ENCODE measurements at regions not wholly inside any gene's neighbourhood (a gene's known extent, or its start where the extent isn't known, plus 50 kb on each side); places are given as distances from the start of the nearest gene placed in this dataset.

- H4K8ac ChIP-seq (ENCODE audit: low read depth in 2 of 2, low read length in 2 of 2), result no peak overlapping the region
- H3K9me1 ChIP-seq (ENCODE audit: insufficient read depth, low read length), result no peaks in the 10 kb centered on the region
- H2BK5ac ChIP-seq (ENCODE audit: low read depth, low read length, poor library complexity, severe bottlenecking), result no peak overlapping the region
- H3K27ac ChIP-seq (ENCODE audit: insufficient read depth, low read length), result no peak overlapping the region
- no peak overlapping the region for H4K5ac ChIP-seq (ENCODE audit: low read depth, low read length)
- H3K18ac ChIP-seq (ENCODE audit: low read depth, low read length), result no peak overlapping the region
- no peak overlapping the region for H3K4ac ChIP-seq (ENCODE audit: low read depth, low read length)
- in situ Hi-C loops (cut with MboI; ENCODE audit: low sequenced_read_pairs) (no loop called here), intact Hi-C loops (cut with micrococcal nuclease) (loop anchor here (1.0 kb wide), 1 partner anchor 34 kb away; no protein-coding TSS in a partner anchor), dilution Hi-C loops (cut with HindIII; ENCODE audit: low sequenced_read_pairs, unreplicated experiment) (no loop called here)
- no peaks in the 10 kb centered on the region for H3K79me1 ChIP-seq (ENCODE audit: low read depth in 1 of 2, low read length in 2 of 2)
- H3K9me3 ChIP-seq (ENCODE audit: control insufficient read depth, insufficient read depth, low read length), result no peaks in the 10 kb centered on the region
- ATAC-seq (ENCODE audit: low read depth), result no peak
- no peak overlapping the region for H3K56ac ChIP-seq (ENCODE audit: extremely low read depth, insufficient read depth, low read length)
- H2BK15ac ChIP-seq (ENCODE audit: low read depth, low read length), result no peak overlapping the region
- H3K14ac ChIP-seq (replicated peaks; ENCODE audit: low read depth, low read length), result no peak overlapping the region
- DNase-seq, result no peak
- H3K4me3 ChIP-seq (ENCODE audit: insufficient read depth, low read depth, low read length), result no peak overlapping the region
- H2AK5ac ChIP-seq (ENCODE audit: low read depth, low read length), result no peak overlapping the region
- ChIA-PET POLR2A (ENCODE audit: unreplicated experiment) (no interaction called here), CTCF (no interaction called here)
- H3K23ac ChIP-seq (ENCODE audit: low read depth, low read length), result no peak overlapping the region
- 8% methylated on average over 2 of the region's 5 CpGs; no CpG with 5 or more reads in 1 of the 2 experiments for WGBS, 2 experiments (ENCODE audit: extremely low coverage in 2 of 2, insufficient read length in 1 of 2)
- H2AK9ac ChIP-seq (replicated peaks; ENCODE audit: low read depth, low read length, poor library complexity), result no peak overlapping the region
- no peak overlapping the region for H3K9ac ChIP-seq (ENCODE audit: low read depth, low read length)
- no peak overlapping the region for H2AFZ ChIP-seq (replicated peaks; ENCODE audit: low read length, poor library complexity)
- H4K20me1 ChIP-seq (ENCODE audit: insufficient read depth, low read length), result no peaks in the 10 kb centered on the region
- H4K91ac ChIP-seq (ENCODE audit: insufficient read depth, low read depth, low read length), result no peak overlapping the region
- H2BK120ac ChIP-seq (ENCODE audit: low read depth, low read length), result no peak overlapping the region
- no peaks in the 10 kb centered on the region for H3K4me1 ChIP-seq (ENCODE audit: control insufficient read depth, insufficient read depth, low read length)
- TF ChIP-seq, protein P1, sequence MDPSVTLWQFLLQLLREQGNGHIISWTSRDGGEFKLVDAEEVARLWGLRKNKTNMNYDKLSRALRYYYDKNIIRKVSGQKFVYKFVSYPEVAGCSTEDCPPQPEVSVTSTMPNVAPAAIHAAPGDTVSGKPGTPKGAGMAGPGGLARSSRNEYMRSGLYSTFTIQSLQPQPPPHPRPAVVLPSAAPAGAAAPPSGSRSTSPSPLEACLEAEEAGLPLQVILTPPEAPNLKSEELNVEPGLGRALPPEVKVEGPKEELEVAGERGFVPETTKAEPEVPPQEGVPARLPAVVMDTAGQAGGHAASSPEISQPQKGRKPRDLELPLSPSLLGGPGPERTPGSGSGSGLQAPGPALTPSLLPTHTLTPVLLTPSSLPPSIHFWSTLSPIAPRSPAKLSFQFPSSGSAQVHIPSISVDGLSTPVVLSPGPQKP (IDR thresholded peaks at IDR 0.05; ENCODE audit: borderline replicate concordance, low read depth, low read length), result no peak
- TF ChIP-seq, protein P2, sequence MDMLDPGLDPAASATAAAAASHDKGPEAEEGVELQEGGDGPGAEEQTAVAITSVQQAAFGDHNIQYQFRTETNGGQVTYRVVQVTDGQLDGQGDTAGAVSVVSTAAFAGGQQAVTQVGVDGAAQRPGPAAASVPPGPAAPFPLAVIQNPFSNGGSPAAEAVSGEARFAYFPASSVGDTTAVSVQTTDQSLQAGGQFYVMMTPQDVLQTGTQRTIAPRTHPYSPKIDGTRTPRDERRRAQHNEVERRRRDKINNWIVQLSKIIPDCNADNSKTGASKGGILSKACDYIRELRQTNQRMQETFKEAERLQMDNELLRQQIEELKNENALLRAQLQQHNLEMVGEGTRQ (IDR thresholded peaks at IDR 0.05; ENCODE audit: low read depth, low read length), result no peak
- TF ChIP-seq RCOR1 (IDR thresholded peaks at IDR 0.05; ENCODE audit: insufficient replicate concordance, low read length) (no peak), MAFK (IDR thresholded peaks at IDR 0.05; ENCODE audit: low read depth, low read length) (no peak), RAD21 (IDR thresholded peaks at IDR 0.05; ENCODE audit: low read length) (no peak), RFX5 (IDR thresholded peaks at IDR 0.05; ENCODE audit: low read depth, low read length) (no peak), FOS (IDR thresholded peaks at IDR 0.05; ENCODE audit: low read depth, low read length) (no peak), MXI1 (IDR thresholded peaks at IDR 0.05; ENCODE audit: borderline replicate concordance, low read depth, low read length) (no peak), SMC3 (IDR thresholded peaks at IDR 0.05; ENCODE audit: low read depth, low read length) (no peak), BHLHE40 (IDR thresholded peaks at IDR 0.05; ENCODE audit: low read depth, low read length) (no peak), MAZ (IDR thresholded peaks at IDR 0.05; ENCODE audit: borderline replicate concordance, low read depth, low read length) (no peak), POLR2A (IDR thresholded peaks at IDR 0.05; ENCODE audit: low read depth, low read length) (no peak), NFE2L2 (IDR thresholded peaks at IDR 0.05; ENCODE audit: low read depth, low read length) (no peak), CEBPB (IDR thresholded peaks at IDR 0.05; ENCODE audit: low read depth, low read length) (no peak), CHD1 (IDR thresholded peaks at IDR 0.05; ENCODE audit: low read depth, low read length) (no peak)
- TF ChIP-seq, protein P3, sequence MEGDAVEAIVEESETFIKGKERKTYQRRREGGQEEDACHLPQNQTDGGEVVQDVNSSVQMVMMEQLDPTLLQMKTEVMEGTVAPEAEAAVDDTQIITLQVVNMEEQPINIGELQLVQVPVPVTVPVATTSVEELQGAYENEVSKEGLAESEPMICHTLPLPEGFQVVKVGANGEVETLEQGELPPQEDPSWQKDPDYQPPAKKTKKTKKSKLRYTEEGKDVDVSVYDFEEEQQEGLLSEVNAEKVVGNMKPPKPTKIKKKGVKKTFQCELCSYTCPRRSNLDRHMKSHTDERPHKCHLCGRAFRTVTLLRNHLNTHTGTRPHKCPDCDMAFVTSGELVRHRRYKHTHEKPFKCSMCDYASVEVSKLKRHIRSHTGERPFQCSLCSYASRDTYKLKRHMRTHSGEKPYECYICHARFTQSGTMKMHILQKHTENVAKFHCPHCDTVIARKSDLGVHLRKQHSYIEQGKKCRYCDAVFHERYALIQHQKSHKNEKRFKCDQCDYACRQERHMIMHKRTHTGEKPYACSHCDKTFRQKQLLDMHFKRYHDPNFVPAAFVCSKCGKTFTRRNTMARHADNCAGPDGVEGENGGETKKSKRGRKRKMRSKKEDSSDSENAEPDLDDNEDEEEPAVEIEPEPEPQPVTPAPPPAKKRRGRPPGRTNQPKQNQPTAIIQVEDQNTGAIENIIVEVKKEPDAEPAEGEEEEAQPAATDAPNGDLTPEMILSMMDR (conservative IDR thresholded peaks at IDR 0.05; ENCODE audit: low read depth, low read length), result no peak
- no peaks in the 10 kb centered on the region for H3K36me3 ChIP-seq (ENCODE audit: control insufficient read depth, insufficient read depth, low read length)
- no TSS peak for BruUV-seq (replicated peaks)
- no peak overlapping the region for H2BK20ac ChIP-seq (ENCODE audit: low read depth, low read length)
- H3K4me2 ChIP-seq (ENCODE audit: low read depth, low read length), result no peak overlapping the region
- no peaks in the 10 kb centered on the region for H3K27me3 ChIP-seq (ENCODE audit: control insufficient read depth, insufficient read depth, low read length)
These were observed 241.9 kb upstream of the MOCS1 start for GRCh38 chr6:40176152-40176551.

Data from IMR-90 (cell line).